HG03139 (cell line): ENCODE measurements at regions not wholly inside any gene's neighbourhood (a gene's known extent, or its start where the extent isn't known, plus 50 kb on each side); places are given as distances from the start of the nearest gene placed in this dataset.

Experiments used
- ATAC-seq: cut with Tn5 transposase; IDR thresholded peaks from one replicate; pipeline ENCODE4 v1.9.1; 2021; ENCODE audit not compliant: unreplicated experiment

DNA sequence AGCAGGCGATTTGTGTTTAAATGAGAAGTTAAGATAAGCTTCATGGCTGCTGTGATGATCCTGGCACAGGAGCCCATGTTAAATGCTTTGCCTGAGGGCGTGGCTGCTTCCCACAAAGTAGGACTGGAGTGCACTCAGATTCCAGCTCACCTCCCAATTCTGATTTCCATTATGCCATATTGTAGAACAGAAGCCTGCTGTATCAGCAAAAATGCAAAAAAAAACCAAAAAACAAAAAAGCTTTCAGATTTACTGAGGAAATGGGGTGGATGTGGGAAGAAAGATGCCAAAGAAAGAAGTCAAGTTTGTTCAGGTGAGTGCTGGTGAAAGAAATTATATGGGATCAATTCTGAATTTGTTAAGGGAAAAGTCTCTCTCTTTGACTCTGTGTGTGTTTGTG is 610.4 kb upstream of the NETO1 start:
- no peak for ATAC-seq

DNA sequence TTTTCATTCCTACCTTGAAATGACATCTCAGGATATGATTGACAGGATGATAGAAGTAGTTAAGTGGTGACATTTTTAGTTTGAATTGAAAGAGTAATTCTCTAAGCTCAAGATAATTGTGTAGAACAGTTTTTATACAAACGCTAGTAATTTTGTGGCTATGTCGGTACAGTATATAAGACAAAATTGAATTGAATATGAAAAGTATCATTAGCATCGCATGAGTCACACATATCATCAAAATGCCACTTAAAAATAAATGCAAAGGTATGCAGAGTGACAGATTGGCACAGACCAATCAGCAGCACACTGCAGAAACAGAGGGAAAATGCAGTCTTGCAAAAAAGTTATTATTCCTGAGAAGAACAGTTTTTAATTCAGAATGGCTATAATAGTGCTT is 608.2 kb upstream of the NETO1 start:
- ATAC-seq: no peak

DNA sequence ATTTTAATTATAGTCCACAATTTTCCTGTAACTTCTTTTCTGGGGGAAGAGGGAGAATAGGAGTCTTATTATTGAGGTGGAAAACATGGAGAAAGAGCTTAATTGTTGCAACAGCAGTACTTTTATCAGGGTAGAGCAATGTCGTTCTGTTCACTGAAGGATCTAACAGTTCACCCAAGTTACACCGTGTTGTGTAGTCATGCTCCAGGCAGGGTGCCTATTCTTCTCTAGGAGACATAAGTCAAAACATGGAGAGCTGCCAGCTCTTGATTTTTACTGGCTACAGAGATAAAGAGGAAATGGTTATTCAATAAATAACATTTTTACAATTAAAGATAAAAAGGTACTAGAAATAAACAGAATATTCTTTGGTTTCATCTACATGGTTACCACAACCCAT is 594.3 kb upstream of the NETO1 start:
- ATAC-seq: no peak

DNA sequence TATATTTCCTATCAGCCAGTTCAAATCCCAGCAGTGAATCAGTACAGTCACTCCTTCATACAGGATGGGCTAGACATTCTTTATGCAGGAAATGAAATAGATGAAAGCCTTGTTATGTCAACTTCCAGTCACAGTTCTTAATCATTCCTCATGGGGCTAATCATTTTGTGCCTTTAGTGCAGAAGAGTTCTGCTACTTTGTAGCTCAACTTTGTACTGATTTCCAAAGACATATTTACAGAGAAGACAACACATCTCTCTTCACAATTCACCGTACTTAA is 593.9 kb upstream of the NETO1 start:
- no peak for ATAC-seq

DNA sequence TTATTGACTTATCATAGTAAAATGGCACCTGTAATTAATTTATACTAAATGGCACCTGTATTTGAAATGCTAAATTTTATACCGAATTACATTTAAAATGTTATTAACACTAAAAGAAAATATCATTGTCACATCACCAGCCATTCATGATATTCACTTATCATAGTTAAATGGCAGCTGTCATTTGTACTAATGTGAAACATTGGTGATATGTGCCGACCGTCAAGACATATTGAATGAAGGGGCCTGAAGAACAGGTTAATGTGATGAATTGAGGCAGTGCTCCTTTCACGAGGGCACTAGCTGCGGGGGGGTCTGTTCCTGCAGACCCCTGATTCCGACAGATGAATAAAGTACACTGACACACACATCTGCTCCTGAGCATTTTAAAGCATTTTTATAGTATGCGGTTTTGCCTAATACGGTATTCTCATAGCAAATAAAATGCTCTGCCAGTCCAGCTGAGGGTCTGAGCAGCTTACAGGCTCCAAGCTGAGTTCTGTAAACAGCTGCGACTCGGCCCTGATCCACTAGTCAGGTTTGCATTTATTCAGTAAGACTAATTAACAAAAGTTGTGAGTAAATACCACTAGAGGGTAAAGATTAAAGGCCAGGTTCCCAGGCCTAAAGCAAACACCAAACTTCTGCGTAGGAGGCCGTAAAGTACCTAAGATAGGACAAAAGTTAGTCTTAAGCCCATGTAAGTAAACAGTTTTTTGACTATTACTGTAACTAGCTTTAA is 593.4 kb upstream of the NETO1 start:
- ATAC-seq: no peak

DNA sequence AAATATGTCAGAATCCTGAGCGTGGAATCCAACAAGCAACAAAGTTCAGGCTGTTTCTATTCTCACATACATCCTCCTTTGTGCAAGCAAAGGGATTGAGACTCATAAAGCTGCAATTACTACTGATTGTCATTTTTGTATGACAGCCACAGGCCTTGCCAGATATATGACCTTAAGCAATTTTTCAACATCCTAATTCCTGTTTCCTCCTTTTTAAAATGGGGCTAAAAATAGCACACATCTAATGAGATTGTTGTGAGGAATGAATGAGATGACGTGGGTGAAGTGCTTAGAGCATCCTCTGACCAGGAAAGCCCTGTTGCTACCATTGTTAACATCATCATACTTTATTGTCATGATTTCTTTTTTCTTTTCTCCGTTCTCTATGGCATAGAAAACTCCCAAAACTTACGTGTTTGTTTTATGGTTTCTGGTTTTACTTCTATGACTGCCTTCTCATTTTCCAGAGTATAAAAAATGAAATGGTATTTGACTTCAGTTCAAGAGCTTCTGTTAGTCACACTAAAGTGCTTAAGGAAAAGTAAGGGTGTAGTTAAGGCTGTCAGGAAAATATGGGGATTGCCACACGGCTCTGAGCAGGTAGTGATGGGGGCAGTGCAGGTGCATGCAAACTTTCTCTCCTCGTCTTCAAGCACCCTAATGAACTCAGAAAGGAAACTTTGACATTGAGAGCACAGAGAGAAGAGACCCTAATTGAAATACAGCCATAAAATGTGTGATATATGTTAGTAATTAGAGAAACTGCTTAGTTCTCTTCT is 590.6 kb upstream of the NETO1 start:
- no peak for ATAC-seq

DNA sequence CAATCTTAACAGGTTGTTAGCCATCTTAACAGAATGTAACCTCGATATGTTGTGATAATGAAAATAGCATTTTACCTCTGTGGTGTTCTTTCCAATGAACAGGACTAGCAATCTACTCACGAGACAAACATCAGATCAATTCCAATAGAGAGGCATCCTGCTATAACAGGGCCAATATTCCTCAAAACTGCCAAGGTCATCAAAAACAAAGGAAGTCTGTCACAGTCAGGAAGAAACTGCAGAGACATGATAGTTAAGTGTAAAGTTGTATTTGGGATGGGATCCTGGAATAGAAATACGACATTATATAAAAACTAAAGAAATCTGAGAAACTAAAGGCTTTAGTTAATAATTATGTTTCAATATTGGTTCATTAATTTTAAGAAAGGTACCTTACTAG is 588.9 kb upstream of the NETO1 start:
- no peak for ATAC-seq

DNA sequence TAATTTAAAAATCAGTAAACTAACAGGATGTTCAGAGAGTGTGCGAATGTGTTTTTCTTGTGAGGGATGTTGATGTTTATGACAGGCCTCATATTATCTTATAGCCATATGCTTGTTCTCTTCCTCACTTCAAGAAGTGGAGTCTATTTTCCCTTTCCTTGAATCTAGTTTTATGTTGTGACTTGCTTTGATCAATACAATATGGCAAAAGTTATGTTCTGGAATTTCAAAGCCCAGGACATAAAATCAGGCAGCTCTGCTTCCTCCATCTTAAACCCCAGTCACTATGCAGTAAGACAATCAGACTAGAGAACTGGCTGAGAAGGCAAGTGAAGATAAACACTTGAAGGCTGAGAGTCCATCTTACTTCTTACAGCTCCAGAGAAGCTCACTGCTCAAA is 585.1 kb upstream of the NETO1 start:
- no peak for ATAC-seq

DNA sequence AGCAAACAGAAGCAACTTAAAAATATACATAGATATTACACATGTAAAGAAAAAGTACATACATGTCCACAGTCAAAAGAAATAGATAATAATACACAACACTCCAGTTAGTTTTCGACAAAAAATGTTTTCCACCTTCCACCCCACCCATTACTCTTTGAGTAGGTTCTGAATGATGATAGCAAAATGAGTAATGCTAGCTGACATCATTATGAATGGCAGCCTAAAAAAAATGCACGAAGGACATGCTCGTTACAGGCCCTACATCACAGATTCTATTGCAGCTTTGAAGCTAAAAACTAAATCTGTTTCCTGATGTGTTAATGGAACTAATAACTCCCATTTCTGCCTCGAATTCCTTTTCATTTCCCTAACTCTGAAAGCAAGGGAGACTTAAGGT is 578.7 kb upstream of the NETO1 start:
- ATAC-seq: no peak

DNA sequence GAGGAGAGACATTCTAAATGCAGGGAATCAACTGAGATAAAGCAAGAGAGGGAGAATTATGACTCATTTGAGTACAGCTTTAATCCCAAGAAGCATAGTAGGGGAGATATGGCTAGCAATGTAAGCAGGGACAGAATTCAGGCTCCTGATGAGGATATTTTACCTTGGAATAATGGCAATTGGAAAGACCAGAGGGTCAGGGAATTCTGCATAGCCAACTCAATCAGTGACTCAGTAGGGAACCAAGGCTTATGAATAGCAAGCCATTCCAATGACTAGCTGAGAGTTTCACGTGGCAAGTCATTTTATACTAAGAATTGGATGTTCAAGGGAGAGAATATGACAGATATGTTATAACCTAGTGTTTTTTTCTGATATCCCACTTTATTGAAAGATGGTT is 563.8 kb upstream of the NETO1 start:
- ATAC-seq: no peak

DNA sequence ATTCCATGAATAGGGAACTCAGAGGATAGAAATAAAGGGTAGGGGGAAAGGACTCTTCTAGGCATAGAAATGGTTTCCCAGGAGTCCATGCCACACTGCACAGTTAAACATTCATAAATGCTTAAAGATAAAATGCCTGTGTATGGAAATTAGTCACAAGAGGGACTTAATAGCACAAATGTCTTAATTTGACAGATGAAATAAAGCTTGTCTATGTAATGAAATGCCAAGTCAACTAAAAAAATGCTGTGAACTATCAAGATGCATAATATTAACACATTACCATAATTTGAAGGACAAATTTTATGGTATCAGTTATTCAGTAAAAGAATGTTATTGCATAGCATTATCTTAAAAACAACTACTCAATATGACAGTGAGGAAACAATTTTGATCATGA is 553.2 kb upstream of the NETO1 start:
- no peak for ATAC-seq

DNA sequence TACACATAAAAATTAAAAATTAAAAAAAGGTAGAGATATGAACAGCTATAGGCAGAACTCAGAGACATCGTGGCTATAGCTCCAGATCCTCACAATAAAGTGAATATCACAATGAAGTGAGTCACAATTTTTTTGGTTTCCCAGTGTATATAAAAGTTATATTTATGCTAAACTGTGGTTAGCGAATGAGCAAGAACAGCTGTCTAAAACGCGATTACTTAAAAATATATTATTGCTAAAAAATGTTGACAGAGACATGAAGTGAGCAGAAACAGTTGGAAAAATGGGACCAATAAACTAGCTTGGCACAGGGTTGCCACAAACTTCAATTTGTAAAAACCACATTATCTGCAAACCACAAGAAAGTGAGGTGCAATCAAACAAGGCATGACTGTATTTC is 551.7 kb upstream of the NETO1 start:
- ATAC-seq: no peak

DNA sequence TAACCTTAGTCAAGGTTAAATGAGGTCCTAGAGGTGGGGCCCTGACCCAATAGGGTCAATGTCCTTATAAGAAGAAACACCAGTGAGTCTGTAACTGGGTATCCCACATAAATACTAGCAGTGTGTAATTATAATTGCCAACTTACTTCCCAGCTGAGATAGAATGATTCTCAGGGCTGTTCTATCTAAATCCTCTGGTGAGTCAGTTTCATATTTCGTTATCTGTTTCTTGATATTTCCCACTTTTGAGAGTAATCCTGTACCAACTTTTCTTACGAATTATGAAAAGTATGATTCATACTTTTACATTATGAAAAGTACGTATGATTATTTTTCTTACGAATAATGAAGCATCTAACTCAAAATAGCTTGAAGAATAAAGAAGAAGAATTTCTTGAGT is 546.8 kb upstream of the NETO1 start:
- ATAC-seq: no peak

DNA sequence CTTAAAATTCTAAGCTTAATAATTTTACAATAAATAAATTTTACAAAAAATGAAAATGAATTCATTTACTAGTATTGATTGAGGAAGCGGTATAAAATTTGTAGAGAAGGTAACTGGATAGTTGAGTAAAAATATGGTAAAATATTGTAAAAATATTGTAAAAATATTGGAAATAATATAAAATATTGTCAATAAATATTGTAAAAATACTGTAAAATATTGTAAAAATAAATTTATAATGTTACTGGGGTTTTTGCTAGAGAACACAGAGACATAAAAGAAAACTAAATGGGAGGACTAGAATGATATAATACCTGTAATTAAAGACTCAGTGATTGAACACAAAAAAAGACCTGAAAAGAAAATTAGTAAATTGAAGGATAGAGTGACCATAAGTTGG is 546.3 kb upstream of the NETO1 start:
- ATAC-seq: no peak

DNA sequence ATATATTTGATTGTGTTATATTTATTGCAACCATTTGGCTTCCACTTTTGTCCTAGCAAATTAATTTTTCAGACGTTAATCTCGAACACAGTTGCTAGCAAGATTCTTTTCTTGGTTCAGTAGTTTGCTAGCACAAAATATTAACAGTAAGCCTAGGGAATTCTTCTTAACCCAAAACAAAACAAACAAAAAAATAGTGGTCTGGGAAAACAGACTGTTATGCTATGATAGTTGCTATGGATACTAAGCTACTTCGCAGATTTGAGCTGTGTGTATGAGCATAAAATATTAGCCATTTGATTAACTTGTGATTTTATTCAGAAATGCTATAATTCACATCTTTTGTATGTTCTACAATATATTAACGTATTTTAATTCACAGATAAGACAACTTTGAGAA is 541.5 kb upstream of the NETO1 start:
- no peak for ATAC-seq

DNA sequence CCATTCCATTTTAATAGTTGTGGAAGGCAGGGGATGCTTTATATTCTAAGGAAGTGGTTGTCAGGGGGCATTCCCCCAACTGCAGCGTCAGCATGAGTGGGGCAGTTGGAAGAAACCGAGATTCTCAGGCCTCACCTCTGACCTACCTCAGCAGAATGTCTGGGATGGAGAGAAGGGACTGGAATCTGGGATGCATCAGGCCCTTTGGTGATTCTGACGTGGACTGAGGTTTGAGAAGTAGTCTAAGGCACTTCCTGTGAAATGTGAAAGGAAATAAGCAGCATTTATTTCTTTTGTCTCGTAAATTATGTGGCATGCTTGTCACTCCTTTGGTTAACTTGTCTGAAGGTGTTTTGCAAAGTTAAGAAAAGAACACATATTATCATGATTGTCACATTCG is 540.7 kb upstream of the NETO1 start:
- no peak for ATAC-seq

DNA sequence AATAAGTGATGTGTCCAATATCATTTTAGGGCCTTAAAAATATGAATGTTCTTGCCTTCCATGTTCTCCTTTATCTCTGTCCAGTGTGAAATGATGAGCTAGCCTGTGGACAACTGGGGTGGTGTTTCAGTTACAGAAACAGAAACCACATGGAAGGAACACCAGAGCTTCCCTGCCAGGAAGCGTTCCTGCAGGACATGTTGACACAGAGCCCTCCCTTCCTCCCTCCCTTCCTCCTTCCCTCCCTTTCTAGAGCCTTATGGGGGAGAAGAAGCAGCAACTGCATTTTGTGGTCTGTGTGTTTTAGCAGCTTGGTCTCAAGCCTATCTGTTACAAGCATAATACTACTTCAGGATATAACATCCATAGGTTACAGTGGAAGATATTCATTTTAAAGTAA is 539.7 kb upstream of the NETO1 start:
- no peak for ATAC-seq

DNA sequence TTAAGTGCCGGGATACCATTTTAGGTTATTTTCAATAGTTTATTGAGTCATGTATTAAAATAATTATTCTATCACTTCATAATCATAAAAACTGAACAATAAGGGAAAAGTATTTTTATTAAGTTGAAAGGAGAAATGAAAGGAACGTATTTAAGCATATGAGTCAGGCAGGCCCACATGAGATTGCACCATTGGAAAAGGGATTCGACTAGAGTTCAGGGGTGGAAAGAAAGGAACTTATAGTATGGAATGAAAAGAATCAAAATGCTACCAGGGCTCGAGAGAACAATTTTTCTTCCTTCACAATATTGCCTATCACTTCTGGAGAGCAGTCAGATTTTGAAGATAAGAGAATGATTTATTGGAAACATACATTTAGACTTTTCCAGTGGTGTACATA is 516.5 kb upstream of the NETO1 start:
- ATAC-seq: no peak

DNA sequence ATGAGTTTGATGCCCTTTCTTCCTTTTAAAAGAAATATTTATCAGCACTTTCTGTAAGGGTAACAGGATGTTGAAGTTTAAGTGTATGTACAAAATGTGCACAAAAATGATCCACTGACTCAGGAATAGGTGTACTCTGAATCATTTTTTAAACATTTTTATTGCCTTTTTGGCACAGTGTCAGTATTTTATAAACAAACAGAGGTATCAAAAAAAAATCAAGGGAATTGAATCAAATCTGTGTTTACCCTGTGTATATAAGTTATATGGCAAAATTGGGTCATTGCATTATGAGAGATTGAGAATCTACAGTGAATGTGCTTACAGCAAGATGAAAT is 513.9 kb upstream of the NETO1 start:
- ATAC-seq: no peak

DNA sequence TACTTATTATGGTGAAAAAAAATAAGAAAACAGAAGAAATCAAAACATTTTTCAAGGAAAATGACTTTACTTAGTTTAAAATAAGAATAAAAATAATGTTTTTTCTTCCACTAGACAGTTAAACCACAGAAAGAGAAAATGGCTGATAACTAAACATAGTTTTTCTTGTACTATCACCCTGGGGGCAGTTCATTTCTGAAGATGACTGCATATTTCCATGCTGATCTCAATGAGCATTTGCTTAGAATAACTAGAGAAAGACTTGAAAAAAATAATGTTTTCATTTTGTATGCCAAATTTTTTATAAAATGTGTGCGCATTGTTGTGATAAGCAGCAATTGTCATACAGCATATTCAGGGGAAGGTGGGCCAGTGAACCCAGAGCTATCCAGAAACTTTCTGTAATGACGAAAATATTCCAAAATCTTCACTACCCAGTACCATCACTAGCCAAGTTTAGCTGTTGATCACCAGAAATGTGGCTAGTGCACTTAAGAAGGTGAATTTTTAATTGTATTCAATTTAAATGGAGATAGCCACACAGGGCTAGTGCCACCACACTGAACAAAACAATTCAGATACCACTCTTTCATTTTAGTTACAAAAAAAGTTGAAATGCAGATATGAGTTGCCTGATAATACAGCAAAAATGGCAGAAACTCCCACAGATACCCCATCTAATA is 513.4 kb upstream of the NETO1 start:
- ATAC-seq: no peak

DNA sequence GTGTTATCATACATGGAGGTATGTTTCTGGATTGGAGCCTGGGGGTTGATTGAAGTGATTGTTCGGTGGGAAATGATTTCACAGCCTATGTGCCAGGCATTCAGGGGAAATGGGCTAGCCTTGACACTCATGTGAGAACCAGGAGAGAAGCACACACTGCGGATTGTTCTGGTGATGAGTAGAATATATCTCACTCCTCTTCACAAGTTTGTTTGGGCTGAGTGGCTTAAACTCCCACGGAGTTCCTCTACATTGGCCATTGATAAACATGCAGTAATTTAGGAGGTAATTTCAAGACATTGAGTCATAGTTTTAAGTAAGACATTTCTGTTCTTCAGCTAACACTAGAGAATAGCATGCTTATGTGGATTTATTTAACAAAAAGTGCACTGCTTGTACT is 498.9 kb upstream of the NETO1 start:
- no peak for ATAC-seq

DNA sequence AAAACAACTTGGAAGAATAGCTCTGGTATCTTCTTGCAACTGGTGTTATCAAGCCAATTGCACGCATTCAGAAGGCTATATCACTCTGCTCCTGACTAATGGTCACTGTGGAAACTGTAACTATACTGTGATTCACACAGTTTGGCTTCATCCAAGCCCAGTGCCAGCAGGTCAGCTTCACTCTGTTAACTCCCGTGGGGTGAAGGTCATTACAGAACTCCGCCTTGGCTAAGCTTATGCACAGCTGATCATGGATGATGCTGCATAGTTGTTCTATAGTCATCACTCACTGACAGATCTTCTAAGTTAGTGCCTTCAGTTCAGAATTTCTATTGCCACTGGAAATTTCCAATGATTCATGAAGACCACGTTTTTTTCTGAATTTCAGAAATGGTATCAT is 497.2 kb upstream of the NETO1 start:
- no peak for ATAC-seq

DNA sequence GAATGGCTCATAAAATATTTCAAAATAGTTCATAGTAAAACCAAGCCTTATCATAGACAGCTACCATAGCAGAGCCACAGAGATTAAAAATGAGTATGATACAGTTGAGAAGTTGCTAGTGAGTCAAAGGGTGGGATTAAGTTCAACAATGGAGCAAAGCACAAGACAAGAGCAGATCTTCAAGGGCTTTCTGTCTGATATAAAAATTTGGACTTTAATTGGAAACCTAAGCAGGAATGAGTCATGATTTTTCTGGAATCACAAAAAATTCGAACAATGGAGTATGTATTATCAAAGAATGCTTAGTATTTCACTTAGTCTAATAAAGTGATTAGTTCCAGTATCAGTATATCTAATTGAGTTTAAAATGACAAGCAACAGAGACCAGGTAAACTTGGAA is 487.3 kb upstream of the NETO1 start:
- no peak for ATAC-seq
